GM12891 (cell line): ENCODE measurements at regions not wholly inside any gene's neighbourhood (a gene's known extent, or its start where the extent isn't known, plus 50 kb on each side); places are given as distances from the start of the nearest gene placed in this dataset.

Source experiments
- PAX5 ChIP-seq: IDR thresholded peaks from 2 replicates; pipeline ENCODE4 v1.6.1; 2011; ENCODE audit warnings: low read length, moderate library complexity, mild to moderate bottlenecking; ENCODE audit not compliant: insufficient read depth, severe bottlenecking
- POLR2A ChIP-seq: IDR thresholded peaks from 2 replicates; pipeline ENCODE4 v1.6.1; 2011; ENCODE audit warnings: low read depth, low read length, control low read depth
- POLR2AphosphoS5 ChIP-seq: IDR thresholded peaks from 2 replicates; pipeline ENCODE4 v1.6.1; 2011; ENCODE audit warnings: low read depth, low read length, control low read depth
- POU2F2 ChIP-seq: IDR thresholded peaks from 2 replicates; pipeline ENCODE4 v1.6.1; 2011; ENCODE audit warnings: low read depth, mild to moderate bottlenecking, control low read depth, low read length, moderate library complexity
- SPI1 ChIP-seq: IDR thresholded peaks from 2 replicates; pipeline ENCODE4 v1.6.1; 2011; ENCODE audit warnings: low read depth, low read length, control low read depth
- TAF1 ChIP-seq: IDR thresholded peaks from 2 replicates; pipeline ENCODE4 v1.6.1; 2011; ENCODE audit warnings: low read depth, low read length, control low read depth

- TF ChIP-seq TAF1 = no peak
- no peak for TF ChIP-seq POLR2AphosphoS5
- no peak for TF ChIP-seq POLR2A
- no peak for TF ChIP-seq SPI1
- no peak for TF ChIP-seq PAX5
- no peak for TF ChIP-seq POU2F2
These were observed 79.0 kb upstream of the CHST15 start for GRCh38 chr10:124172181-124172916.
